Hypothalamus (tissue), 51 donors: ENCODE measurements at regions not wholly inside any gene's neighbourhood (a gene's known extent, or its start where the extent isn't known, plus 50 kb on each side); places are given as distances from the start of the nearest gene placed in this dataset.

ENCODE experiments used
- DNase-seq, 51 donors: peaks; one replicate each; lab custom pipeline; 2025; lab: John Stamatoyannopoulos, UW

DNA sequence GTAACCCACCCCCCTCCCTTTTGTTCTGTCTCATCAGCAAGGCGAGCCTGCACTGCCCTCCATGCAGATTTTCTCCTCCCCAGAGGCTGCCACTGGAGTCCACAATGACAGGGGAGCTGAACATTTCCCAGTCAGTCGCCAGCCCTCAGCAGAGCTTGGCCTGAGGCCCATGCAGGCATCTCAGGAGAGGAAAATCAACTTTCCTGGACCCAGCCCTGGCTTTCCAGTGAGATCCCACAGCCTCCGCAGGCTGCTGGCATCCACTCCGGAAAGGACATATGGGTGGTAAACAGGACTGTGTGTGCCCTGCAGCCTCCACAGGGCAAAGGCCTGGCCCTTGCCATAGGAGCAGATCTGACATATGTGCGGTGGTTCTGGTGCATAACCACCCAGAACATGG is 253.8 kb downstream of the TNS1 start:
- peak in 1 of 51 donors; percentile 15 for DNase-seq

GRCh38 chr2:217746808-217747207 is 256.0 kb downstream of the TNS1 start:
- no peak for DNase-seq

- DNase-seq: peak in 12 of 51 donors; percentile 11 to 70 (median 37)
Observed at GRCh38 chr2:217743966-217744761, 258.6 kb downstream of the TNS1 start.

DNA sequence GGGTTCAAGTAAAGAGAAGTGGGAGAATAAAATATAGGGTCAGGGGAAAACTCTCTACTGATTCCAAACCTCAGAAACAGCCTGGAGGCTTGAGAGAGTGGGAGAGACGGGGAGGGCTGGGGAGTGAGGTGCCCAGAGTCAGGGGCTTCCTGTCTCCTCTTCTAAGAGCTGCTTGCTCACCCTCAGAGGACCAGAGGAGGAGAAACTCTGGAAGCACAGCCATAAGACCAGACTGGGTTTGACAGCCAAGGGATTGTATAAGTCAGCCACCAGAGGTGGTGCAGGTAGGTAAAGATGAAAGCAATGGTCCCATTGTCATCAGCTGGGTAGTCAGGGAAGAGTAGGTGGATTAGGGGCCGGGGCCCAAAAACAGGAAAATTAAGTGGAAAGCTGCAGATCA is 259.4 kb downstream of the TNS1 start:
- no peak for DNase-seq

- peak in 1 of 51 donors; percentile 18 for DNase-seq
Observed at GRCh38 chr2:217742841-217743240, 260.0 kb downstream of the TNS1 start.

GRCh38 chr2:217742276-217742675 is 260.5 kb downstream of the TNS1 start:
- peak in 1 of 51 donors; percentile 11 for DNase-seq

- peak in 12 of 51 donors; percentile 11 to 66 (median 38) for DNase-seq
Observed at GRCh38 chr2:217741381-217741955, 261.3 kb downstream of the TNS1 start.

GRCh38 chr2:217740756-217741155 is 262.0 kb downstream of the TNS1 start:
- no peak for DNase-seq

DNA sequence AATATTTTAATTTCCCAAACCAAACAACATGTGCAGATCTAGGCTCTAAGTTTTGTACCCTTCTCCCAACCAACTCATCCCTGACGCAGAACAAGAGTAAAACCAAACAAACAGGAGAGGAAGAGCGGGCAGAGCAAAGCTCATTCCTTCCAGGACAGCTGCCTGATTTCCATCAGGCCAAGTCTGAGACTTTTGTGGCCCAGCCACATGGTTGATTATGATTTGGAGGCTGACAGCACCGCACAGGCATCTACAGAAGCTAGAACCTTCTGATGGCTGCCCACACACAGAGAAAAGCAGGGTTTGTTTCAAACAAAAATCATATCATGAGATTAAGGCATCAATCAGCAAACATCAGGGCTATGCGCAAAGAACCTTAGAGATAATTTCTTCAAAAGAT is 262.6 kb downstream of the TNS1 start:
- no peak for DNase-seq

DNA sequence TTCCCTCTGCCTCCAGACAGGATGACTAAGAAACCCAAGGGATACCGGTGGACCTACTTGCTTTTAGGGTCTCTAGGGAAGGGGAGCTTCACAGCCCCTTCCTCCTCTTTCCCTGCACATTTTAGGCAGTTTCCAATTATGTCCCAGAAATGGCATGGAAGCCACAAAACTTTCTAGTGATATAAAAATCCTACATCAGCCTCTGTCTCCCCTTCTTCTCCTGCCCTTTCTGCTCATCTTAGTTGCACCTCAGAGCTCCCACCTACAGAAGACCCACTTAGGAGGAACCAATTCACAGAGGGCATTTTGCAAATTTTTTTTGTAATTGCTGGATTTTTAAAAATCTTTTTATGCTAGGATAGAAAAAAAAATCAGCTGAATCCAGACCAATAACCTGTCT is 263.1 kb downstream of the TNS1 start:
- no peak for DNase-seq

DNA sequence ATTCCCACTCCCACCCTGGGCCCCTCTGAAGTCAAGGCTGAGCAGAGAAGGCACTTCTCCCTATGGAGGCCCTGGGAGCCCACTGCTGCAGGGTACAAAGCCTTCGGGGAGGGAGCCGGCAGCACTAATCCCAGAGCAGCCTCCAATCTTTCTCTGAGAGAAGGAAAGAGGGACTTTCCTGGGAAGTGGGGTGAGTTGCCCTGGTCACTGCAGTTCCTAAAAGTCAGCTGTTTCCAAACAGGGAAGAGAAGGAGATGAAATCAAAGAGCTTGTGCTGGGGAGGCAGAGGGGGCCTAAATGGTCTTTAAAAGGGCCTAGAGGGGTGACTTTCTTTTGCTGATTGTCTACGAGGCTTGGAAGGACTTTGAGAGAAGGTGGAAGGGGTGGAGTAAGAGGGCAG is 264.7 kb downstream of the TNS1 start:
- DNase-seq: no peak

GRCh38 chr2:217736776-217737550 is 265.8 kb downstream of the TNS1 start:
- DNase-seq: no peak

- DNase-seq: no peak
Observed at GRCh38 chr2:217735899-217736298, 266.9 kb downstream of the TNS1 start.

GRCh38 chr2:217735034-217735433 is 267.8 kb downstream of the TNS1 start:
- no peak for DNase-seq

GRCh38 chr2:217733461-217733860 is 269.3 kb downstream of the TNS1 start:
- DNase-seq: no peak

GRCh38 chr2:217732992-217733391 is 269.8 kb downstream of the TNS1 start:
- no peak for DNase-seq

DNA sequence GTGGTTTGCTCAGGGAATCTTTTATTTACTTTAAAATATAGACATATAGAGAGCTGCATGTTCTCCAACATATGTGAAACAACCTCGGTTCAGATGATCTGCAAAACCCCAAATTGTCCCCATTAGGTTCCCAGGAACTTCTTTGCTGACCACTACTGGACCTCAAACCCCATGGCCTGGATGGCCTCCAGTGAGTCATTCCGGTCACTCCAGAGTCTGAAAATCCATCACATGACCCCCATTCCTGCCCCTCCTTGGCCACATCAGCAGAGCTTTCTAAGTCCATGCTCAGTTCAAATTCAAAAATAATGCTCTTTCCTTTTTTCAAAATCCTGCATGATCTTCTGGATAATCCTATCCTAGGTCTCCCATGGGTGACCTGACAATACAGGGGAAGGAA is 271.0 kb downstream of the TNS1 start:
- DNase-seq: no peak

DNA sequence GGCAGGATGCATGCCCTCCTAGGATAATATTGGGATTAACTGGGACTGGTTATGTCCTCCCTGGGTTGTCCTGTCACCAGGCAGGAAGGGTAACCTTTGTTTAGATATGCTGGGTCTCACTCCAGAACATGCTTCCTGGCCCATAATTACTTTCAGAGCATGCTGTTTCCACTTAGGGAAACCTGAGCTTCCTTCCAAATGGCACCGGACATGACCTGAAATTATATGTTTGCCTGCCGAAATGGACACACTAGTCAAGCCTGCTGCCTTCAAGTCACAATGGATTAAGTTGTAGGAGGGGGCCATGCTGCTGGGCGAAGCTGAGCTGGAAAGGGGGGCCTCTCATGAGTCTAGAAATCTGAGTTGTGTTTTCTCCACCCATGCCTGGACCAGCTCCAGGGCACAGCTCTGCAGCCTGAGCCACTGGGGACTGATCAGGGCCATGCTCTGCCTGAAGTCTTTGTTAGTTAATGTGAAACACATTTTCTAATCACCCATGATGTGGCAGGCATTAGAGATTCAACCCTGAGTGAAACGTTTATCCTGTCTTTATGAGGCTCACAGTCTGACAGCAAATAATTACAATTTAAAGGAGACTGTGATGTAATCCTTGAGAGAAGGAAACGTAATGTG is 273.3 kb downstream of the TNS1 start:
- DNase-seq: peak in 2 of 51 donors; percentile 10 to 18

GRCh38 chr2:217727801-217728200 is 275.0 kb downstream of the TNS1 start:
- no peak for DNase-seq

DNA sequence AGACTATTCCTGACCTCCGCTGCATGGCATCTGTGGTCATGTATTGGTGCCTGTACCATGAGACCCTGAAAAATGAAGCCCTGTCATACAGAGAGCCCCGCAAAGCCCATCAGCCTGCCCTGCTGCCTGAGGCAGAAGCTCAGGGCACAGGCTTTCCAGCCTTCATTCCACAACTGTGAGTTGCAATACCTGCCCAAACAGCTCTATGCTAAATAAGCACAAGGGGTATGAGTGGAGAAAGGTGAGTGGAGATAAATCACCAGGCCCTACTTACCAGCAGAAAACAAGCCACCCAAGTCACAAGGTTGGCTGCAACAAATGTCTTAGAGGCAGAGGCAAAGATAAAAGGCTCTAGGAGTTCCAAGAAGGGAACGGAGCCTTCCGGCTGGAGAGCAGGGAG is 277.4 kb downstream of the TNS1 start:
- DNase-seq: no peak

GRCh38 chr2:217724471-217724870 is 278.3 kb downstream of the TNS1 start:
- no peak for DNase-seq
